GM18517 (cell line): ENCODE measurements at regions not wholly inside any gene's neighbourhood (a gene's known extent, or its start where the extent isn't known, plus 50 kb on each side); places are given as distances from the start of the nearest gene placed in this dataset.

Source experiments
- ATAC-seq: cut with Tn5 transposase; IDR thresholded peaks from one replicate; pipeline ENCODE4 v1.9.1; 2021; ENCODE audit warnings: mild to moderate bottlenecking, moderate library complexity; ENCODE audit not compliant: unreplicated experiment

DNA sequence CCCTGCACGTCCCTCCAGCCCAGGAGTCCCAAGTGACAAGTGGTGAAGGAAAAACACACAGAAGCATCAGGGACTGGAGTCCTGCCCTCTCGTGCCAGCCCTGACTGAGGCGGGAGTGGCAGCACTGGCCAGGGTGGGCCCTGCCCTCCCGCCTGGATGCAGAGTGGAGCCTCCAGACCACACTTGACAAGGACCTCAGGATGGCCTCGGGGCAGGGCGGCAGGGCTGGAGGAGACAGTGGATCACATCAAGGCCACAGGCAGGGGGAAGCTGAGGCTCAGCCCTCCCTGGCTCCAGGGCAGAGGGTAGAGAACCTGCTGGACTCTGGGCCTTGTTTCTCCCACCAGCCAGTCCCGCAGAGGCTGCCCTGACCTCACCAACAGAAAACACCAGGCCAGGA, 128.8 kb upstream of the CDH4 start:
- no peak for ATAC-seq

DNA sequence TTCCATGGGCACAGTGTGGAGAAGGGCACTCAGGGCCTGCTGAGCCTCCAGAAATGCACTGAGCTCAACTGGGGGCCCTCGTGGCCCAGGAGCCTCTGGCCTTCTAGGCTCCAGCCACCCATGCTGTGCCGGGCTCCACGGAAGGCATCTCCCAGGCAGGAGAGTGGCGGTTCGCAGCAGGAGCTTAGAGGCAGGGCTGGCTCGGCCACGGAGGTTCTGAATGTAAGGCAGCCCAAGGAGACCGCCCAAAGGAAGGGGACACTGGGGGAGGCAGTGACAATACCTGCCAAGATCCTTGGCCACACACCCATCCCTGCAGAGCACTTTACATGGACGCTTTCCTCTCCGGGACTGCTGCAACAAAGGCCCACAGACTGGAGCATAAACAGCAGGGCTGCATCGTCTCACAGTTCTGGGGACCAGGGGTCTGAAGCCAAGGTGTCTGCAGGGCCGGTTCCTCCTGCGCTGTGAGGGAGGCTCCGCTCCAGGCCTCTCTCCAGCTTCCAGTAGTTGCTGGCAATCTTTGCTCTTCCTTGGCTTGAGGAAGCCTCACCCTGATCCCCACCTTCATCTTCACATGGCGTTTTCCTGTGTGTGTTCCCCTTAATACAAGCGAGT, 128.2 kb upstream of the CDH4 start:
- no peak for ATAC-seq

DNA sequence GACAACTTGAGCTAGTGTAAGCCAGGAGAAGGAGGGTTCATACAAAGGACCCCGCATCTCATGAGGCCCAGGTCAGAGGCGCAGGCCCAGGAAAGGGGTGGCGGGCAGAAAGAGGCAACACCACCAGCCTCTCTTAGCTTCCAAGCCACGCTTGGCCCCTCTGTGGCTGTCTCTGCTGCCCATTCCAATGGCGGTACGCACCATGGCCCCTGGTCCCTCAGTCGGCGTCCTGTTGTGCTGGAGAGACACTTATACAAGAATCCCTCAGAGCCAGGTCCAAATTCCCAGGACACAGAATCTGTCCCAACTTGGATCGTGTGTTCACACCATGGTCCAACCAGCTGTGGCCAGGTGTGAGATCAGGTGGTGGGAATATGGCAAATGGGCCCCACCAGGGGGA, 127.0 kb upstream of the CDH4 start:
- no peak for ATAC-seq

DNA sequence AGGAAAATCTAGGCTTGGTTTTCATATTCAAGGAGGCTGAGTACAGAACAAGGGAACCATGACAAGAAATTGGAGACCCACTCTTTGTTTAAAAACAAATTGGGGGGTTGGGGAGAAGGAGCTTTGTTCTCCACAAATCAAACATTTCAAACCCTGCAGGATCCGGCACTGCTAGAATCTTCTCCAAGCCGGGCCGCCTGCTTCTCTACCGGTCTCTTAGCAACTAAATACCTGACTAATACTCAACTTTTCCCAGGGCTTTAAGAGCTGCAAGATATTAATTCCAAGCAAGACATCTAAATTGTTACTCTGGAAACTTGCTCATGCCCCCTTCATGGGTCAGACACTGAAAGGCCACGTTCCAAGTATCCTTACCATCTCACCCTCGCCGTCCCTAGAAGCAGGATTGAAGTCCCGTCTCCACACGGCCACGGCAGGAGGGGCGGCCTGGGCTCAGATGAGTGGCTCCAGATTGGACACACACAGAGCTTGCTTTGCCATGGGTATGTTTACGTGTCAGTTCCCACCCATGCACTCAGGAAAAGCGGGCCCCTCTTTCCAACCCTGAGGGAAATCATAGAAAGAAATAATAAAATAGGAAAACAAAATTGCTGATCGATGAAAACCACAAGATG, 126.4 kb upstream of the CDH4 start:
- no peak for ATAC-seq

DNA sequence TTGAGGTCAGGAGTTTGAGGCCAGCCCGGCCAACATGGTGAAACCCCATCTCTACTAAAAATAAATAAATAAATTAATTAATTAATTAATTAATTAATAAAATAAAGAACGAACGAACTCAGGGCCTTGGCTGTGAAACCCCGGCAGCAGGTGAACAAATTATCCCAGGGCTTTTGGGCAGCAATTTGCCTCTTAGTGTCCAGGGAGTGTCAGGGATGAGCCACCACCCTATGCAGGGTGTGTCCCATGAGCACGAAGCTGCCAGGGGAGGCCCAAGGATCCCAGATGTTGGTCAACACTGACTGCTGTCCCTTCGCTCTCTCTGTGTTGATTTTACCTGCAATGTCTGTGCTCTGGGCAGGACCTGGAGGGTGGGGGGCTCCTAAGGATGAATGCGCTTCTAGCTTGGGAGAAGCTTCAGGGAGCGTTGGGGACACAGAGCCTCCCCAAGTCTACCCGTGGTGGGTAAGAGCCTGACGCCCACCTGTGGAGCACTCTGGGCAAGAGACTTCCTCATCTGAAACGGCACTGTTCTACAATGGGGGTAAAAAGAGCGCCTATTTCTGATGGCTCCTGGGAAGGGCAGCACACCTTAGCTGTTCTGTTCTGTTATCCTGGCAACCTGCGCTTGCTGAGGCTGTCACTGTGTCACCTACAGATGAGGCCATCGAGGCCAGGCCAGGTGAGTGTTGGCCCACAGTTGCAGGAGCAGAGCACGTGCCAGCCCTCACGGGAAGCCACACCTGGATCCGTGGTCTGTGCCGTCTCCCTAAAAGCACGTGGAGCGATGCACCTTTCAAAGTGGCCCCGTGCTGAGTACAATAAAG, 125.5 kb upstream of the CDH4 start:
- ATAC-seq = no peak

DNA sequence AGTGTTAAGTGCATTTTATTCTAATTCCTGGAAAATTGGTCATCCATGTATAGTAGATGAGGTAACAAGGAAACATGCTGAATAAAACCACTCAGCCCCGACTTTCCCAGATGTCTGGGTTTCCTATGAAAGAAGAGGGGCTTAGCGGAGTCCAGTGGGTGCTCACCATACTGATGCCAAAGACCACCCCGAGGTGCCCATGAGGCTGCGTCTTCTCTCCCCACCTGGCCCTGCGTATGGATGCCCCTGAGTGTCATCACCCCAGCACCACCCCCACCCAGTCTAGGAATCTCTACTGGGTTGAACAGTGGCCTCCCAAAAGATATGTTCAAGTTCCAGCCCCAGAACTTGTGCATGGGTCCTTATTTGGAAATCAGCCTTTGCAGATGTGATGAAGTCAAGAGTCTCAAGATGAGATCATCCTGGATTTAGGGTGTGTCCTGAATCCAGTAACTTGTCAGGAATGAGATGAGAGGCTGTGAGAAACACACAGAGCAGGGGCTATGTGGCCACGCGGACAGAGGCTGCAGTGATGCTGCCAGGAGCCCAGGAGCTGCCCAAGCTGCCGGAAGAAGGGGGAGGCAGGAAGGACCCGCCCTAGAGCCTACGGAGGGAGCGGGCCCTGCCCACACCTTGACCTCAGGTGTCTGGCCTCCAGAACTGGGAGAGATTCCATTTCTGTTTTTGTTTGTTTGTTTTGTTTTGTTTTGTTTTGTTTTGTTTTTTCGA, 124.6 kb upstream of the CDH4 start:
- ATAC-seq = no peak

DNA sequence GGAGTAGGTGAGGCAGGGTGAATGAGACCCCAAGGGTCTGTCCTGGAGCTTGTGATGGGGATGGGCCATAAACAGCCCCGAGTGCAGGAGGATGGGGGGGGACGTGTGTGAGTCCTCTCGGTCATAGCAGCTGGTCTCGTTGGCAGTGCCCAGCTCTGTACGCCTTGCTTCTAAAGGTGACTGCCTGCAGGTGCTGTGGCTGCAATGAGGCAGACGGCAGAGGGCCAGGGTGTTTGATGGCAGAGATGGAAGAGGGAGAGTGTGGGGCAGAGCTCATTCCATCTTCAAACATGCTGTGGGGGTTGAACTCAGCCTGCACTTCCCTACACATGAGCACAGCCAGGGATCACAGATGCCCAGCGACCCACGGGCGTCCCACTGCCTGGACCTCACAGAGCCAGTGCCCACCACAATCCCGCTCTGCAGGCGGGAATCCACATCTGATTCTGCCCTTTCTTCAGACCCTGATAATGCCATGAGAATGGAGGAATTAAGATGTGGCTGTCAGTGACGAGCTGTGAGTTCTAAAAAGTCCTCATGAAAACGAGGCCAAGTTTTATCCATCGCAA, 123.3 kb upstream of the CDH4 start:
- no peak for ATAC-seq

DNA sequence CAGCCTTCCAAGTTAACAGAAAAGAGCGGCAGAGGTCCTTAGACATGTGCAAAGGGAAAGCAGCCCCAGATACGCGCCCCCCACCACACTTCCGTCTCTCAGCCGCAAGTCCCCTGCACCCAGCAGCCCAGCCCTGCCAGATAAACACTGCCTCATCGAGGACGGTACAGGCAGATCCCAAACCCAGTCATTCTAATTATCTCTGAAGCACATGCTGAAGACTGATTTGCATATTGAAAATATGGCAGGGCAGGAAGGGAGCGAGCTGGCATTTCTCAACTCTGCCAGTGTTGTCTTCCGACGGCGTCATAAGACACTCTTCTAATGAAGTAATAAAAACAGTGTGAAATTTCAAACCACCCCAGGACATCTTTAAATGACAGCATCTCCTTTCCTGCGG, 122.8 kb upstream of the CDH4 start:
- ATAC-seq = no peak

DNA sequence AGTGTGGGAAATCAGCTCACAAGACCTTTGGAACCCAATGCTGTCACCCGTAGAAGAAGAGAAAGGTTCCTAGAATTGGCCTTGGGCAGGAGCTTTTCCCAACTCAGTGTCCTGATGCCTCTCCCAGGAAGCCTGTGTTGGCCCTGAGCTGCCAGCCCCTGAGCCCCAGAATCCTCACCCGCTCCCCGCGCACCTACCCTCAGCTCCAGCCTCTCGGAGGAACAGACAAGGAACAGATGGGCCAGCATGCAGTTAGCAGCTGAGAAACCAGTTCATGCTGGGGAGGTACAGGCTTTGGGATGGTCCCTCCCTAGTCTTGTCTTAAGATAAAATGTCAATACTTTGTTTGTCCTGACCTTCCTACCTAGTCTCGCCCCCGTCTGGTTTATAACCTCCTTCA, 121.9 kb upstream of the CDH4 start:
- no peak for ATAC-seq

DNA sequence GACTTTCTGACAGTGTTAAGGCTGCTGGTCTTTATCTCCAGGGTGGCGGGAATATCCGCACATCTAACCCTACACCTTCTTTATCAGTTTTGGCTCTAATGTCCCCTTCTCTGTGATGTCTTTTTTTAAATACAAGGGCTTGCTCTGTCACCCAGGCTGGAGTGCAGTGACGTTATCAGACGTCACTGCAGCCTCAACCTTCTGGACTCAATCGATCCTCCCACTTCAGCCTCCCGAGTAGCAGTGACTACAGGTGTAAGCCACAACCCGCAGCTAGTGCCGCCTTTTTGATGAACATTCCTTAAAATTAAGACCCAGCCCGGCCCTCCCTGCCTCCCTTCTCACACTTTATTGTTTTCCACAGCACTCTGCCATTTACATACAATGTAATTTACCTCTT, 120.1 kb upstream of the CDH4 start:
- ATAC-seq = no peak

DNA sequence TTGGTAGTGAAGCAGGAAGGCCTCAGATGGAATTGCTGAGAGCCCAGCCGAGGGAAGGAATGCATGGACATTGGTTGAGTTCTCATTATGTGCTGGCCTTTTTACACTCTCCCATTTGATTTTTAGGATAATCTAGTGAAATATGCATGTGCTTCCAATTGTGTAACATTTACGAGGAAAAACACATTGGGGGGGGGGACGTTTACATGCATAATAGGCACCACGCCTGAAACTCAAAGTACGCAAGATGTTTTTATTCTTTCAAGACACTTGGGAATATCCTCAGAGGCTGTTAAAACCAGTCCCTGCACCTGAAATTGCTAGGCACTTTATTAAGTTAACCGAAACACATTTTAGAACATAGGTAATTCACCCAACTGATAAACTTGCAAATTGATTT, 118.5 kb upstream of the CDH4 start:
- ATAC-seq = no peak

DNA sequence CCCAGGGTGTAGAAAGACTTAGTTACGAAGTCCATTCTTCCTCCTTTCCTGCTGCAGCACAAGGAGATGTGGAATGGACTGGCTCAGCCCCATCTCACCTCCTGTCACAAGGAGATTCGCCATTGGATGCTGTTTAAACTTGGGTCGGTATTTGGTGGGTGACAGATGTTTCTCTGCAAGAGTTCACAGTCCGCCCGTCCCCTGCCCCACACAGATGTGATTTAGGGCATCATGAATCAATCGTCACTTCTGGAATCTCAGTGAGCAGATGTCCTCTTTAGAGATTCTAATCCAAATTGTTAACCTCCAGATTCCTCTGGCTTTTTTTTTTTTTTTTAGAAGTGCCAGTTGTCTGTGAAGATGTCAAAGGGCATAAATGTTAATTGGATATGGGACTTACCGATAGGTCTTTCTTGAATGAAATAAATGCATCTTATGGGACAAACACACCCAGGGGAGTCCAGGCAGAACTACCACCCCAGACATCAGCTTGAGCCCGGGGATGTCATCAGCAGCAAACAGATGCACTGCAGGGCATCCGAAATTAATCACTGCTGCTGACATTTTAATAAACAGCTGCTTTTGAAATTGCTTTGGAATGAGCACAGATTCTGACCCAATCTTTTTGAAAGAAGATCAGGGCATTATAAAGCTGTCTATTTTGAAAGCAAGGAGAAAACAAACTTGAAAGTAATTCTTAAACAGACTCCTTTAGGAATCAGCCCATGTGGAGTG, 117.6 kb upstream of the CDH4 start:
- ATAC-seq = no peak

DNA sequence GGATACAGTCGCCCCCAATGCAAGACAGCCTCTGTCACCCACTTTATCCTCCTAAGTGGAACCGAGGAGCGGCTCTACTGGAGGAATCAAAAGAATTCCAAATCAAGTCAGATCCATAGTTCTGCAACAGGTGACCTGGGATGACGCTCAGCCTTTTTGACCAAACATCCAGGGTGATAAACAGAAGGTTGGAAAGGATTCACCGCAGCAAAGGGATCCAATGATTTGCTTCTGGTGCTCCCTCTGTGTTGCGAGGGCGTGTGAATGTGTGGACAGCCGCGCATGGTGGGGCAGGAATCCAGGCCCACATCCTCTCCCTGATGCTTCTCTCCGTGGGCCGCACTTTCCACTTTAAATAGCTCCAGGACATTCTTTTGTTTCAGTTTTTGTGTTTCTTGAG, 116.8 kb upstream of the CDH4 start:
- no peak for ATAC-seq

DNA sequence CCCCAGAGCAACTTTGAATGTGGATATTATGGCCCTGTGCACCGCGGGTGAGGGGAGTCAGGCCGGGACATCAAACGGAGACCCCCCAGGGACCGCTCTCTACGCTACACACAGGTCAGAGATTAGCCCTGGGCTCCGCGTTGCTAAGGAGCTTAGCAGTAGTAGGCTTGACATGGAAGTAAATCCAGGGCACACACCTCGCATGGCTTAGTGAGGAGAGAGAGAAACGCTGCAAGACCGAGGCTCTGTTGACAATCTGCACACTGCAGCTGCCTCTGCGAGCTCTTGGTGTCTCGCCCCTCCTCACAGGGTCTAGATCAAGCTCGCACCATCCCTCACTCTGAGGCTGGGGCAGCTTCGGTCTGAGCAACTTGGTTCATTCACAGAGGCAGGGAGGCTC, 116.1 kb upstream of the CDH4 start:
- ATAC-seq = no peak

DNA sequence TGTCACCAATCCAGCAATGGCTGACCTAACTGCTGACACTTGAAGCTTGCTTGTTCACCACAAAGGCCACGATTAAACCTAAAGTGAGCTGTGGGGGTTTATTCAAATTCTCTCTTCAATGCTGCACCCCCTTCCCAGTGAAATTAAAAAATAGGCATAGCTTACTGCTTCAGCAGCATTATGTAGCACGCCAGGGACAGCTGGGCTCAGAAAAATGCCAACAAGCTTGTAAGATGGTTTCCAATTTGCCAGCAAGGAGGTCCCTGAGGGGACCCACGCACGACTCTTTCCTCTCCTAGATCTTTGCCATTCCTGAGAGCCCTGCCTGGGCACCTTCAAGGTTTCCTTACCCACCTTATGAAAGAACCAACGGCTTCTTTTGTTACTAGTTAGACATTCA, 113.5 kb upstream of the CDH4 start:
- no peak for ATAC-seq

DNA sequence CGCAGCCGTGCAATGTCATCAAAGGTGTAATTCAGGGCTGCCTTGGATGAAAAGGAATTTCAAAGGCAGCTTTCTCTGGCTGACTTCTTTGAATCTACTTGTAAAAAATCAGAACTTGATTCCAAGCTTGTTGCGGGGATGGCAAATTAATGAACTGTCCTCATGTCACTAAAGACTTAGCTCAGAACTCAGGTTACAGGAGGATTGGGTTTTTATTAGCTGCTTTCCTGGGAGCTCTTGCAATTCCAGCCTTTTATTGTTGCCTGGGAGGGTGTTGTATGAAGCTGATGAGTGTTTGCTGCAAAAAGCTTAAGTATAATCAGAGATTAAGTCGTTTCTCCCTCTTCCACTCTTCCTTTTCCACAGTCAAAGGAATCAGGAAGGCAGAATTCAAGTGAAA, 113.0 kb upstream of the CDH4 start:
- no peak for ATAC-seq

DNA sequence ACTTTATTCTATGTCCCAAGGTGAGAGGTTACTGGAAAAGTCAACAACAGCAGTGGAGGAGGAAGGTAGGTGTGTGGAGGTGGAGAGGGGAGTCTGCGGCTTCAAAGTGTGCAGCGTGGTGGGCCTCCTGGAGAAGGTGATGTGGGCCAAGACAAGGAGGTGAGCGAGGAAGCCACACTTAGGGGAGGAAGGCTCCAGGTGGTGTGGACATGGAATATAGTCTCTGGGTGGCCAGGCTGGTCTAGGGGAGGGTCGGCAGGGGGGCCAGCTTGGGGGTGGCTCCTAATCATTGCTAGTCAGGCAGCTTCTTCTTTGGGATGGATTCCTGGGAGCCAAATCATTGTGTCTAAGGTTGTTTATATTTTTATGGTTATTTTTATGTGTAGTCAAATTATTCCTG, 111.5 kb upstream of the CDH4 start:
- no peak for ATAC-seq

DNA sequence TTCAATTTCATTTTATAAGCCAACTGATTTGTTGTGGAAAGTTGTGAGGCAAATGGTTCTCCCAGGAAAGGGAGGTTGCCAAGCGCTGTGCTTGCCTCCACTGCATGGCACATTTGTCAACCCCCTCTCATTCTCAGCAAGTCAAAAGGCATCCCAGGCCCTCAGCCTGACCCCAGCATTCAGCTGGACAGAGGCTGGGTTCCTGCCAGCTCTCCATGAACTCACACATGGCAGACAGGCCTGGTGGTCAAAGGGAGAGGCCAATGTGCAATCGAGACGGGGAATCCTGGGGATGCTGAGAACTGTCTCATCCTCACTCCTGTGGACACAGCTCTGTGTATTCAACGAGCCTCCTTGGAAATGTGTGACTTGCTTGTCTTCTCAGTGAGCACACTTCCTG, 106.0 kb upstream of the CDH4 start:
- ATAC-seq = no peak

DNA sequence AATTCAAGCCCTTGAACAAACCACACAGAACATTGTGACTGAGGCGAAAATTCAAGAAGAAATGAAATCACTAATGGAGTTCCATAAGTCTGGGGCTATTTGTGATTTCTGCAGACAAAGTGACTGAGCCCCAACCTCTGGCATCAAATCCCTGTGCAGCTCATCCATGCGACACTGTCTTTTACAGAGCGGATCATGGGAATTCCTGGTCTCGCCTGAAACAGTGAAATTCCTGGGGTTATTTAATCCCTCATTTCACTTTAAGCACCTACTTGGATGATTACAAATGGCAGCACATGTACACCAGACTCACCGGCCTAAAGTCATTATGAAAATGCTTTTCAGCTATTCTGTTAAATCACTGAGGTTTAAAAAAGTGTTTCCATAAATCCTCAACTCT, 102.4 kb upstream of the CDH4 start:
- no peak for ATAC-seq

DNA sequence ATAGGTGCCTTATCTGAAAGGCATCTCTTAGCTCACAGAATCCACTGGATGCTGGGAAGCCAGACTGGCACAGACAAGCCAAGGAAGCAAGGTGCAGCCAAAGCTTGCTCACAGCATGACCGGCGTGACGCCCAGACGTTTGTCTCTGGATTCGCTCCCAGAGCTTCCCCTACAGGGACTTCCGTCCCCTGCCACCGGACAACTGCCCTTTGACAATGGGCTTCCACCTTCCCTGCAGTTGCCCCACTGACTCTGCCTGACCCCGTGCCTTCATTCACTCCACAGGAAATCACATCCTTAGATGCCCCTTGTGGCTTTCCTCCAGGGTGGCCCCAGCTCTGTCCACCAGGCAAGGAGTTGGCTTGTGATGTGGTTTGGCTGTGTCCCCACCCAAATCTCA, 94.8 kb upstream of the CDH4 start:
- ATAC-seq = no peak
